Astrocyte of the hippocampus (primary cell): ENCODE measurements at regions not wholly inside any gene's neighbourhood (a gene's known extent, or its start where the extent isn't known, plus 50 kb on each side); places are given as distances from the start of the nearest gene placed in this dataset.

Source experiments
- DNase-seq: peaks from one replicate; pipeline ENCODE4 v3.0.0; 2011; ENCODE audit warnings: low read depth, low spot score

GRCh38 chr14:46788994-46789393 is 137.4 kb upstream of the RPL10L start:
- DNase-seq: peak; percentile 1

- no peak for DNase-seq
Observed at GRCh38 chr14:46782281-46782680, 130.7 kb upstream of the RPL10L start.

- DNase-seq: no peak
Observed at GRCh38 chr14:46769292-46769691, 117.7 kb upstream of the RPL10L start.

- DNase-seq: no peak
Observed at GRCh38 chr14:46747001-46747652, 95.5 kb upstream of the RPL10L start.

- no peak for DNase-seq
Observed at GRCh38 chr14:46734286-46734685, 82.7 kb upstream of the RPL10L start.

GRCh38 chr14:46717211-46717610 is 65.6 kb upstream of the RPL10L start:
- peak; percentile 52 for DNase-seq
